ENCODE measurements at regions not wholly inside any gene's neighbourhood (a gene's known extent, or its start where the extent isn't known, plus 50 kb on each side); places are given as distances from the start of the nearest gene placed in this dataset.
"Not testable (repeated sequence)": the region's sequence is repeated elsewhere in the genome, so short reads cannot be mapped to it uniquely, and the experiment has no call there.

DNA sequence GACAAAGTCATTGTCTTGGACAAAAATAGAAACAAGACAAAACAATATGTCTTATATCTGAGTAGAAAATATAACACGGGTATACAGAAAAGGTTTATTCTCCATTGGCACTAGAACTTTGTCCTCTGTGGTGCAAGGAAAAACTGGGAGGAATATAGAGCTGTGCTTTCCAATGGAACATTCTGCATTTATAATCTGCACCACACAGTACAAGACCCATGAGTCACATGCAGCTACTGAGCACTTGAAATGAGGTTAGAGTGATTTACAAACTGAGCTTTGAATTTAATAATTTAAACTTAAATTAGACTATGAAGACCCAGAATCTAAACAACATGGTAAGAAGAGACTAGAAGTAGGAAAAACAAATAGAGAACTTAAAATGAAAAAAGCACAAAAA lies 86.1 kb downstream of the RAP2A start:
- in situ Hi-C loops (cut with MboI; ENCODE audit: low sequenced_read_pairs) = no loop called here

DNA sequence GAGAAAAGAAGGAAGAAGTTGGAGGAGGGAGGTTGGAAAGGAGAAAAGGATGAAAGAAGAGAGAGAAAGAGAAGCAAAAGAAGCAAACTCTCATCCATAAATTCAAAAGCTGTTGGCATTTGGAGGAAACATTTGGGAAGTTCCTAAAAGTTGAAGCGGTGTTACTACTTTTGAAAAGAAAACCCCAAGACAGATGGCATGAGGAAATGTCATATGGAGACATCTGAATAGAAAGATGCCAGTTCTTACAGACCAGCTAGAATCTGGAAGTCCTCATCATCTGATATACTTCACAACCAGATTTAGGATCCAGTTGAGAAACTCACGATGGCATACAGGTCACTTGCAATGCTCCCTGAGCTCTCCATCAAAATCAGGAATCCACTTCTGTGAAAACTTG lies 86.9 kb downstream of the RAP2A start:
- in situ Hi-C loops (cut with MboI; ENCODE audit: low sequenced_read_pairs) = no loop called here

GRCh38 chr13:97521726-97522125 lies 87.8 kb downstream of the RAP2A start:
- in situ Hi-C loops (cut with MboI; ENCODE audit: low sequenced_read_pairs) = no loop called here

DNA sequence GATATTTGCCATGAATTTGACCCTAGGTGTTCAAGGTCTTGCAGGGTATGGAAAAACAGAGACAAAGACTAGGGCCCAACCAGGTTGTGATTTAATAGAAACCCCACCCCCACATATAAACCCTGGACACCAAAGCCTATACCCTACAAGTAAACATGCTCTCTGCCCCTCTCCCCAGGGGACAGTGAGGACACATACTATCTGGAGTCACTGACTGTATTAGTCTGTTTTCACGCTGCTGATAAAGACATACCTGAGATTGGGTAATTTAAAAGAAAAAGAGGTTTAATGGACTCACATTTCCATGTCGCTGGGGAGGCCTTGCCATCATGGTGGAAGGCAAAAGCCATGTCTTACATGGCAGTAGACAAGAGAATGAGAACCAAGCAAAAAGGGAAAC lies 88.3 kb downstream of the RAP2A start:
- in situ Hi-C loops (cut with MboI; ENCODE audit: low sequenced_read_pairs) = no loop called here

GRCh38 chr13:97526556-97526955 lies 92.6 kb downstream of the RAP2A start:
- in situ Hi-C loops (cut with MboI; ENCODE audit: low sequenced_read_pairs) = no loop called here

DNA sequence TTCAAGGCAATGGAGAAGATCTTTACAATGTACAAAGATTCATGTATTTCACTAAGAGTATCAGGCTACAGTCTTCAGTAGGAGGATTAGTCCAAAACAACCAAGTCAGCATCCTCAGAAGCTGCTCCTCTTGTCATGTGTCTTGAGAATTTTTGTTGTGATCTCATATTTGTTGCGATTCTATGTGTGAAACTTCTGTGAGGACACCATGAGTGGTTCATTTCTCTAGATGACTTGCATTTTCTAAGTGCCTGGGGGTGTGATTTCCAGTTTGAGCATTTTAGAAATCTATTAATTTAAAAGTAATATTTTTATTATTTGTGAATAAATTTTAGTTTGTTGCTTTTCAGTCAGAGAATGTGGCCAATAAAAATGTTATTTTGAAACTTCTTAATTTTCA lies 94.5 kb downstream of the RAP2A start:
- in situ Hi-C loops (cut with MboI; ENCODE audit: low sequenced_read_pairs) = no loop called here

GRCh38 chr13:97534540-97534939 lies 100.6 kb downstream of the RAP2A start:
- in situ Hi-C loops (cut with MboI; ENCODE audit: low sequenced_read_pairs) = no loop called here

- in situ Hi-C loops (cut with MboI; ENCODE audit: low sequenced_read_pairs) = no loop called here
Measured at GRCh38 chr13:97535614-97536013, 101.6 kb downstream of the RAP2A start.

DNA sequence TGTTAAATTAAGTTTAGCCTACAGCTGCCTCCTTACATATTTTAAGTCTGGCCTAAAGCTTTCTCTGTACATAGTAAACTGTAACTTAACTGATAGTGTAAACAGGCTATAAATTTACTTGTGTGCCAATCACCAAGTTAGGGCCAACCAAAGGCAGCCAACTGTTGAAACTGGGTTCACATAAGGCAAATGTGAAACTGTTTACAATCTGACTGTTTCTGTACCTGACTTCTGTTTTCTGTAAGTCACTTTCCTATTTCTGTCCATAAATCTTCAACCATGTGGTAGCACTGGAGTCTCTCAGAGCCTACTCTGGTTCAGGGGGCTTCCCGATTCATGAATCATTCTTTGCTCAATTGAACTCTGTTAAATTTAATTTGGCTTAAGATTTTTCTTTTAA lies 103.1 kb downstream of the RAP2A start:
- in situ Hi-C loops (cut with MboI; ENCODE audit: low sequenced_read_pairs) = no loop called here

GRCh38 chr13:97538203-97538602 lies 104.2 kb downstream of the RAP2A start:
- in situ Hi-C loops (cut with MboI; ENCODE audit: low sequenced_read_pairs) = no loop called here

GRCh38 chr13:97539651-97540610 lies 106.0 kb downstream of the RAP2A start:
- in situ Hi-C loops (cut with MboI; ENCODE audit: low sequenced_read_pairs) = no loop called here

DNA sequence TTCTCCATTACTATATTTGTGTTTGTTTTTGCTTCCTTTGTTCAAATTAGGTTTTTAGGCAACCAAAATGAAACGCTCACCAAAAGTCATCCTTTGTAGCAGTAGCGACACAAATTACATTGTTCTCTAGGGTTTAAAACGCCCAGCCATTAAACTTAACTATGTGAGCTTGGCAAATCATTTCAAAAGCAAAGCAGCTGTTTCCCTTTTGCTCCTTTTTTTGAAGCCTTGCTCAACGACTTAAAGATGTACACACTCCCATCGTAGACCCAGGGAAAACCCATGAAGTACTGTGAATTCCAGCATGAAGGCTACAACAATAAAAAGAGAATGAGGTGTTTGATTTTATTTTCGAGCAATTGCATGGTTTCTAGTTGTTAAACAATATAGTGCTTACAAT lies 106.7 kb downstream of the RAP2A start:
- in situ Hi-C loops (cut with MboI; ENCODE audit: low sequenced_read_pairs) = no loop called here

DNA sequence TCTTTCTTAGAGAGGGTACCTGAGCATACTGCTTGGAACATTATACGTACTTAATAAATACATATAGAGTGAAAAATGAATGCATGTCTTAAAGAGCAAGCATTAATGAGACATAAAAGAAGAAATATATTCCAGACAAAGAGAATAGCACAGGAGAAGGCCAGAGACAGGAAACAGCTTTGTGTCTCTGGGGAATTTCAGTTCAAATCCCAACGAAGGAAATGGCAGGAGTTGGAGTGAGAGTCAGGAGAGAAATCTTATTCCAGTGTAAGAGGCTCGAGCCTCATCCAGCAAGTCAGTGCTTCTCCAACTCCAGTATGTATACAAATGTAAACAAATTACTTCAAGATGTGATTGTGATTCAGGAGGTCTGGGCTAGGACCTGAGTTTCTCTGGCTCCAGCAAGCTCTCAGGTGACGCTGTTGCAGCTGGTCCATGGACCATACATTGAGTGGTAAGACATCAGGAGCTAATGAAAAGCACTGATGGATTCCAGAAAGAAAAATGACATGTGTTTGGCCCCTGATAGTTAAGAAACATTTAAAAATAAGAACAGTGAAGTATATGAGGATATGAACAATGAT lies 108.2 kb downstream of the RAP2A start:
- in situ Hi-C loops (cut with MboI; ENCODE audit: low sequenced_read_pairs) = no loop called here

- in situ Hi-C loops (cut with MboI; ENCODE audit: low sequenced_read_pairs) = no loop called here
Measured at GRCh38 chr13:97544031-97544765, 110.2 kb downstream of the RAP2A start.

GRCh38 chr13:97544971-97545499 lies 111.1 kb downstream of the RAP2A start:
- in situ Hi-C loops (cut with MboI; ENCODE audit: low sequenced_read_pairs) = not testable (repeated sequence)

GRCh38 chr13:97548138-97548537 lies 114.2 kb downstream of the RAP2A start:
- in situ Hi-C loops (cut with MboI; ENCODE audit: low sequenced_read_pairs) = no loop called here

DNA sequence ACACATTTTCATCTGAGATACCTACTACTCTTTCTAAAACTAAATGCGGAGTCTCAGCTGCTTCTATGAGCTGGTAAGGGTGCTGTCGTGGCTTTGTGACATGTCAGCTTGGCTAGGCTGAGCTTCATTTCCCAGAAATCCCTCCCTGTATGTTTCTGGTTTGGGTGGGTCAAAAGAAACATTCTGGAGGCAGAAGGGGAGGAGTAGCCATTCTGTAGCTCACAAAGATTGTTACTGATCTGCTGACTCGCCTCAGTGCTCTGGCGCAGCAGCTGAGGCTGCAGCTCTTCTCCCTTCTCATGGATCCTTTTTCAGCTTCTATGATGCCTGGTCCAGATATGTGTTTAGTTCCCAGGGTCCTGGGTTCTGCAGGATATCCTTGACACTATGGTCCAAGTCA lies 114.7 kb downstream of the RAP2A start:
- in situ Hi-C loops (cut with MboI; ENCODE audit: low sequenced_read_pairs) = no loop called here

DNA sequence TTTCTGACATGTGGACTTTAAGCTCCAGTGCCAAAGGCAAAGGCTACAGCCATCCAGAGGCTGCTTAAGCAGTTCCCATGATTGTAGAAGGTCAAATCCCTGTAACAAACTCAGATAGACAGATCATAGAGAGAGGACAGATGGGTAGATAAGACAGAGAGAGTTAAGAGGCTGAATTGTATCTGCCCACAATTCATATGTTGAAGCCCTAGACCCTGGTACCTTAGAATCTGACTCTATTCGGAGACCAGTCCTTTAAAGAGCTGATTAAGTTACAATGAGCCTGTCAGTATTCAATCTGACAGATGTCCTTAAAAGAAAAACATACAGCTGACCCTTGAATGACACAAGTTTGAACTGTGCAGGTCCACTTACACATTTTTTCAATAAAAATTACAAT lies 115.2 kb downstream of the RAP2A start:
- in situ Hi-C loops (cut with MboI; ENCODE audit: low sequenced_read_pairs) = no loop called here

- in situ Hi-C loops (cut with MboI; ENCODE audit: low sequenced_read_pairs) = no loop called here
Measured at GRCh38 chr13:97554496-97554895, 120.5 kb downstream of the RAP2A start.

DNA sequence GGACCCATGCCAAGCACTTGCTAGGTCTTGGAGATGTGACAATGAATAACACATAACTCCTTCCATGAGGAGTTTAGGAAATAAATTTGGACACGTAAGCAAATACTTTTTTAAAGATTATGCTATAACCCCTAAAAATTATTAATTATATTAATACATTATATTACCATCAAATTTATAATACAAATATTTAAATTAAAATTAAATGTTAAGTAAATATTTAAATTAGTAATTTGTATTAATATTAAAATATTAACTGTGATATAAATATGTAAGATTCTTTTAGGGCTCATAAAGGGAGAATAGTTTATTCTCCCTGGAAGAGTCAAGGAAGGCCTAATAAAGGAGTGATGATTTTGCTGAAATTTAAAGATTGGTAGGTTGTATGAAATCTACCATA lies 121.1 kb downstream of the RAP2A start:
- in situ Hi-C loops (cut with MboI; ENCODE audit: low sequenced_read_pairs) = no loop called here

DNA sequence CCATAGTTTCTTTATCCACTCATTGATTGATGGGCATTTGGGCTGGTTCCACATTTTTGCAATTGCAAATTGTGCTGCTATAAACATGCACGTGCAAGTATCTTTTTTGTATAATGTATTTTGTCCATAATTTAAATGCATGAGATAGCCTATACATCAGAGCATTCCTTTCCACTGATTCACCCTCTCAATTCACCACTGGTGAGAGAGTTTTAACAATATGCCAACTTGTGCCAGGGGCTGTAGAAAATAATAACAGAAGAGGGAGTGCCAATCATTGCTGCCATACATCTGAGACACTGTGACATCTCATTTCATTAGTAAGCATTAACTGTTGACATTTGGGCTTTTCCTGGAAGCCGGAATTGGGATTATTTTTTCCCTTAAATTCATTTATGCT lies 125.1 kb downstream of the RAP2A start:
- in situ Hi-C loops (cut with MboI; ENCODE audit: low sequenced_read_pairs) = no loop called here

DNA sequence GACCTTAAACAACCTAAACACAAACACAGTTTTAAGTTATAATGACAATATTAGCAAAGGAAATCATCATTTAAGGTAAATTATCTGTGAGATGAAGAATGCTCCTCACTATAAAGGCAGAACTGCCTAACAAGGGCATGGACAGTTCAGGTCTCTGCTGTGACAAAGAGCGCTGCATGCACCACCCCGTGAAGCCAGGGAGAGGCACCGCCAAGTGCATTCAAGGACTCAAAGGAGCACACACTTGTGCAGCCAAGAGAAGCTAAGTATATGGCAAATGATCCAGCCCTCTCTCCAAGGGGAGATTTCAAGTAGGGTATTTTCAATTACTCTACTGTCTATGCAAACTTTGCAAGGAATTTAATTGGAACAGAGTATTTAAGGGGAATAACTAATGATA lies 126.0 kb downstream of the RAP2A start:
- in situ Hi-C loops (cut with MboI; ENCODE audit: low sequenced_read_pairs) = no loop called here

Measured in HL-60/S4 treated with phorbol 12-myristate 13-acetate at 8.2 ng/mL for 4 days and 3 days (cell line).